OCI-LY7 (cell line): ENCODE measurements at regions not wholly inside any gene's neighbourhood (a gene's known extent, or its start where the extent isn't known, plus 50 kb on each side); places are given as distances from the start of the nearest gene placed in this dataset.

ENCODE experiments used
- EZH2phosphoT487 ChIP-seq: fragments of 200-600 bp; sonication (generic); IDR thresholded peaks from 2 replicates; pipeline ENCODE4 v1.6.1; 2018; ENCODE audit warnings: low read depth, borderline replicate concordance, mild to moderate bottlenecking, mixed run types, antibody characterized with exemption, low read length, moderate library complexity, mixed read lengths
- TF ChIP-seq, protein P1 (sequence below): fragments of 200-600 bp; sonication (generic); conservative IDR thresholded peaks from 2 replicates; pipeline ENCODE4 v1.5.1; 2014; ENCODE audit warnings: mild to moderate bottlenecking, antibody characterized with exemption, low read length, moderate library complexity, mixed read lengths

DNA sequence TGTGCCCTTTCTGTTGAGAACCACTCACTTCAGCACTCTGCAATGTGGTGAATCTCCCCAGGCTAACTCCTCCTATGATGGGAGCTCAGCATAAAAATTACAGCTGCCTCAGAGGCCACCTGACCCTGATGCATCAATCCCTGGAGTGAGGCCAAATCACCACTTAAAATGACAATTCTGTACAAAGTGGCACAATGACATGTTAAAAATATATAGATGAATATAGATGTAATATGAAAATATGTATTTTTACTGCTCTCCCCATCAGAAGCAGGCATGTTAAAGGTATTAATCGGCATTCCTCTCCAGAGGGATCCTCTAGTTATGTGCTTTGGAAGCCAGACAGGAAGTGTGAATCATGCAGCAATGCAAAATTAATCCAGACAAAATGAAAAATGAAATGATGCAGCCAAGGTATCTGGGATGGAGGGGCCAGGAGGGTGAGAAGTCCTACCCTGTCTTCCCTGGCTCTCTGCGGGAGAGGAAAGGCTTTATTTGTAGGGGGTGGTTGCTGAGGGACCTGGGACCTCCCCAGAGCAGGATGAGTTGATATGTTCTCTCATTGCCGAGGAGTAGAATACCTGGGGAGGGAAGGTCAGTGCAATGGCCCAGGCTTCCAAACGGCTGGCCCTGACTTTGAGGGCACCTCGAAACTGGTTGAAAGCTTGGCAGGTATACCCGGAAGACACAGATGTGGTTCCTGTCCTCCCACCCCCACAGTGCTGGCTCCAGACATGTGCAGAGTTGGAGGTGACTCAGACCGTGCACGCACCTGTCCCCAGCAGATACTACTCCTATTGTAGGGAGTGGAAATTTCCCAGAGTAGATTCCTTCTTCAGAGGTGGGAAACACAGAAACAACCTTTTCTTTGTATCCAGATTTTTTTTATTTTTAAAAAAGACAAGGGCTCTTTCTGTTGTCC is 347.9 kb upstream of the NCAM1 start:
- TF ChIP-seq, protein P1, sequence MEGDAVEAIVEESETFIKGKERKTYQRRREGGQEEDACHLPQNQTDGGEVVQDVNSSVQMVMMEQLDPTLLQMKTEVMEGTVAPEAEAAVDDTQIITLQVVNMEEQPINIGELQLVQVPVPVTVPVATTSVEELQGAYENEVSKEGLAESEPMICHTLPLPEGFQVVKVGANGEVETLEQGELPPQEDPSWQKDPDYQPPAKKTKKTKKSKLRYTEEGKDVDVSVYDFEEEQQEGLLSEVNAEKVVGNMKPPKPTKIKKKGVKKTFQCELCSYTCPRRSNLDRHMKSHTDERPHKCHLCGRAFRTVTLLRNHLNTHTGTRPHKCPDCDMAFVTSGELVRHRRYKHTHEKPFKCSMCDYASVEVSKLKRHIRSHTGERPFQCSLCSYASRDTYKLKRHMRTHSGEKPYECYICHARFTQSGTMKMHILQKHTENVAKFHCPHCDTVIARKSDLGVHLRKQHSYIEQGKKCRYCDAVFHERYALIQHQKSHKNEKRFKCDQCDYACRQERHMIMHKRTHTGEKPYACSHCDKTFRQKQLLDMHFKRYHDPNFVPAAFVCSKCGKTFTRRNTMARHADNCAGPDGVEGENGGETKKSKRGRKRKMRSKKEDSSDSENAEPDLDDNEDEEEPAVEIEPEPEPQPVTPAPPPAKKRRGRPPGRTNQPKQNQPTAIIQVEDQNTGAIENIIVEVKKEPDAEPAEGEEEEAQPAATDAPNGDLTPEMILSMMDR: no peak
- no peak for TF ChIP-seq EZH2phosphoT487
